Fibroblast of mammary gland (primary cell): ENCODE measurements at regions not wholly inside any gene's neighbourhood (a gene's known extent, or its start where the extent isn't known, plus 50 kb on each side); places are given as distances from the start of the nearest gene placed in this dataset.

Experiments used
- DNase-seq: peaks from one replicate; pipeline ENCODE4 v3.0.0-alpha.2; 2010; ENCODE audit warnings: low read depth
- H3K4me3 ChIP-seq: 2 replicates; pipeline ENCODE4 v1.5.1; 2011; ENCODE audit warnings: low read depth, mild to moderate bottlenecking, low read length, moderate library complexity; ENCODE audit not compliant: control insufficient read depth
- CTCF ChIP-seq: conservative IDR thresholded peaks from 2 replicates; pipeline ENCODE4 v1.5.1; 2011; ENCODE audit warnings: low read depth, low read length, inconsistent platforms; ENCODE audit not compliant: control insufficient read depth, insufficient read depth

- TF ChIP-seq CTCF, result peak; percentile 12
- peak; percentile 3 for DNase-seq
- H3K4me3 ChIP-seq, result no peak overlapping the region
These were observed 288.1 kb downstream of the SH3BGRL start for GRCh38 chrX:81489987-81490386.

GRCh38 chrX:81527881-81528440 lies 326.1 kb downstream of the SH3BGRL start:
- H3K4me3 ChIP-seq, result no peak overlapping the region
- no peak for TF ChIP-seq CTCF
- no peak for DNase-seq

- no peak overlapping the region for H3K4me3 ChIP-seq
- no peak for DNase-seq
- TF ChIP-seq CTCF, result no peak
These were observed 335.8 kb downstream of the SH3BGRL start for GRCh38 chrX:81537723-81538122.

GRCh38 chrX:81542255-81542654 lies 340.4 kb downstream of the SH3BGRL start:
- no peak for DNase-seq
- no peak overlapping the region for H3K4me3 ChIP-seq
- no peak for TF ChIP-seq CTCF

- TF ChIP-seq CTCF, result no peak
- no peak for DNase-seq
- H3K4me3 ChIP-seq, result no peak overlapping the region
These were observed 355.0 kb downstream of the SH3BGRL start for GRCh38 chrX:81556880-81557279.

GRCh38 chrX:81564851-81565250 lies 362.9 kb downstream of the SH3BGRL start:
- TF ChIP-seq CTCF, result no peak
- H3K4me3 ChIP-seq, result no peak overlapping the region
- no peak for DNase-seq

GRCh38 chrX:81577028-81577427 lies 375.1 kb downstream of the SH3BGRL start:
- no peak overlapping the region for H3K4me3 ChIP-seq
- DNase-seq, result no peak
- no peak for TF ChIP-seq CTCF
